HG03060 (cell line): ENCODE measurements at regions not wholly inside any gene's neighbourhood (a gene's known extent, or its start where the extent isn't known, plus 50 kb on each side); places are given as distances from the start of the nearest gene placed in this dataset.
"Not testable (repeated sequence)": the region's sequence is repeated elsewhere in the genome, so short reads cannot be mapped to it uniquely, and the experiment has no call there.

Experiments used
- ATAC-seq: cut with Tn5 transposase; IDR thresholded peaks from one replicate; pipeline ENCODE4 v1.9.1; 2021; ENCODE audit warnings: low read depth, moderate number of reproducible peaks; ENCODE audit not compliant: unreplicated experiment

GRCh38 chr13:71382285-71382684 is 484.7 kb downstream of the DACH1 start:
- no peak for ATAC-seq

GRCh38 chr13:71380191-71380590 is 486.8 kb downstream of the DACH1 start:
- ATAC-seq = no peak

GRCh38 chr13:71378961-71379905 is 487.8 kb downstream of the DACH1 start:
- ATAC-seq = no peak

GRCh38 chr13:71374471-71375049 is 492.4 kb downstream of the DACH1 start:
- no peak for ATAC-seq

- ATAC-seq = no peak
These were observed 498.7 kb downstream of the DACH1 start for GRCh38 chr13:71368336-71368735.

GRCh38 chr13:71360041-71360440 is 507.0 kb downstream of the DACH1 start:
- ATAC-seq = no peak

- no peak for ATAC-seq
These were observed 507.4 kb downstream of the DACH1 start for GRCh38 chr13:71359641-71360040.

GRCh38 chr13:71358218-71358617 is 508.8 kb downstream of the DACH1 start:
- no peak for ATAC-seq

- ATAC-seq = no peak
These were observed 512.0 kb downstream of the DACH1 start for GRCh38 chr13:71355010-71355409.

GRCh38 chr13:71350886-71351285 is 516.1 kb downstream of the DACH1 start:
- ATAC-seq = no peak

- not testable (repeated sequence) for ATAC-seq
These were observed 521.1 kb downstream of the DACH1 start for GRCh38 chr13:71345856-71346255.

- no peak for ATAC-seq
These were observed 527.3 kb downstream of the DACH1 start for GRCh38 chr13:71339736-71340135.

GRCh38 chr13:71339005-71339404 is 528.0 kb downstream of the DACH1 start:
- no peak for ATAC-seq

- ATAC-seq = no peak
These were observed 528.9 kb downstream of the DACH1 start for GRCh38 chr13:71338070-71338469.

GRCh38 chr13:71327266-71327665 is 539.7 kb downstream of the DACH1 start:
- no peak for ATAC-seq

GRCh38 chr13:71325556-71325955 is 541.4 kb downstream of the DACH1 start:
- ATAC-seq = no peak

- ATAC-seq = no peak
These were observed 543.7 kb downstream of the DACH1 start for GRCh38 chr13:71323266-71323665.

- no peak for ATAC-seq
These were observed 546.6 kb downstream of the DACH1 start for GRCh38 chr13:71320452-71320851.

GRCh38 chr13:71316792-71317363 is 550.1 kb downstream of the DACH1 start:
- ATAC-seq = no peak

GRCh38 chr13:71312923-71313322 is 554.1 kb downstream of the DACH1 start:
- no peak for ATAC-seq

- no peak for ATAC-seq
These were observed 557.1 kb downstream of the DACH1 start for GRCh38 chr13:71309905-71310304.

GRCh38 chr13:71306821-71307220 is 560.2 kb downstream of the DACH1 start:
- ATAC-seq = no peak
